GM23248 (cell line): ENCODE measurements at regions not wholly inside any gene's neighbourhood (a gene's known extent, or its start where the extent isn't known, plus 50 kb on each side); places are given as distances from the start of the nearest gene placed in this dataset.

ENCODE experiments used
- EZH2 ChIP-seq: fragments of 200-600 bp; sonication (generic); IDR thresholded peaks from 2 replicates; pipeline ENCODE4 v1.6.1; 2018; ENCODE audit warnings: antibody characterized with exemption, mild to moderate bottlenecking; ENCODE audit not compliant: insufficient read depth, poor library complexity, severe bottlenecking
- EZH2phosphoT487 ChIP-seq: fragments of 200-600 bp; sonication (generic); IDR thresholded peaks from 2 replicates; pipeline ENCODE4 v1.6.1; 2018; ENCODE audit warnings: antibody characterized with exemption, moderate library complexity, mild to moderate bottlenecking, low read depth; ENCODE audit not compliant: insufficient read depth

DNA sequence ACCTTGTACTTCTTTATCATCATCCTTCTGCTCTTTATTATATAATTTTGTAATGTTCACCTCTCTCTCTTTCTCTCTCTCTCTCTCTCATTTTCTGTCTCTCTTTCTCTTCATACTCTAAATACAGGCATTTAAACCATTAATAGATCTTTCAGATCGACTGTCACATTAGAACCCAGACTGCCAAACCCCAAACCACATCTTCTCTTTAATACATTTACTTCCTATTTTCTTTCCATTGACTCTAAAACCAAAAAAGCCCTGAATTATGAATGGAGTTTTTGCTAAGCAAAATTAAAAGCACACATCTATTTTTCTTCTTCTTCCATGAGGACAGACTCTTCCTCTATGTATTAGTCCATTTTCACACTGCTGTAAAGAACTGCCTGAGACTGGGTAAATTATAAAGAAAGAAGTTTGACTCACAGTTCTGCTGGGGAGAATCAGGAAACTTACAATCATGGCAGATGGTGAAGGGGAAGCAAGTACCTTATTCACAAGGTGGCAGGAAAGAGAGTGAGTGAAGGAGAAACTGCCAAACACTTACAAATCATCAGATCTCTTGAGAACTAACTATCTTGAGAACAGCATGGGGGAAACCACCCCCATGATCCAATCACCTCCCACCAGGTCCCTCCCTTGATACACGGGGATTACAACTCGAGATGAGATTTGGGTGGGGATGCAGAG lies 272.7 kb upstream of the MGMT start:
- no peak for TF ChIP-seq EZH2
- TF ChIP-seq EZH2phosphoT487: no peak
